Transverse colon (tissue), 3 donors: ENCODE measurements at regions not wholly inside any gene's neighbourhood (a gene's known extent, or its start where the extent isn't known, plus 50 kb on each side); places are given as distances from the start of the nearest gene placed in this dataset.

ENCODE experiments used
- CTCF ChIP-seq, 5 experiments: fragments of 200-600 bp in 3 of 5; fragments of 450-650 bp in 2 of 5; sonication (generic) in 3 of 5; IDR thresholded peaks; 1 replicate in 2 of 5; 2 replicates in 3 of 5; pipeline ENCODE4 v1.5.1; 2016 to 2017; ENCODE audit warnings: antibody characterized with exemption in 5 of 5, inconsistent platforms in 3 of 5, mild to moderate bottlenecking in 2 of 5, moderate library complexity in 1 of 5
- POLR2A ChIP-seq: fragments of 450-650 bp; IDR thresholded peaks from one replicate; pipeline ENCODE4 v1.6.1; 2016; ENCODE audit warnings: antibody characterized with exemption, mild to moderate bottlenecking, moderate library complexity

GRCh38 chr15:91553196-91553854 is 300.2 kb upstream of the SLCO3A1 start:
- TF ChIP-seq CTCF (IDR thresholded peaks at IDR 0.05) (no peak), POLR2A (no peak)
